DND-41 (cell line): ENCODE measurements at regions not wholly inside any gene's neighbourhood (a gene's known extent, or its start where the extent isn't known, plus 50 kb on each side); places are given as distances from the start of the nearest gene placed in this dataset.
A peak's percentile ranks its signal among the peaks of the same experiment; 100 is the strongest.

Experiments
- ATAC-seq: fragments of 200-7000 bp; cut with Tn5 transposase; 3 replicates; pipeline ENCODE4 v1.9.1; 2021; ENCODE audit warnings: low read depth; ENCODE audit not compliant: insufficient read depth
- DNase-seq: peaks from one replicate; pipeline ENCODE4 v3.0.0-alpha.2; 2020
- H2AFZ ChIP-seq: 2 replicates; pipeline ENCODE4 v1.6.0; 2012; ENCODE audit warnings: low read depth, low read length
- H3K27ac ChIP-seq: 2 replicates; pipeline ENCODE4 v1.5.1; 2012; ENCODE audit warnings: low read length, inconsistent platforms
- H3K27me3 ChIP-seq: fragments of 200-600 bp; sonication (generic); 2 replicates; pipeline ENCODE4 v1.6.0; 2012; ENCODE audit warnings: low read length, mild to moderate bottlenecking, inconsistent platforms; ENCODE audit not compliant: insufficient read depth, poor library complexity
- H3K36me3 ChIP-seq: 2 replicates; pipeline ENCODE4 v1.5.1; 2012; ENCODE audit warnings: low read length, inconsistent platforms; ENCODE audit not compliant: insufficient read depth
- H3K4me1 ChIP-seq: 2 replicates; pipeline ENCODE4 v1.5.1; 2012; ENCODE audit warnings: mild to moderate bottlenecking, low read length; ENCODE audit not compliant: insufficient read depth
- H3K4me2 ChIP-seq: 2 replicates; pipeline ENCODE4 v1.6.0; 2012; ENCODE audit warnings: mild to moderate bottlenecking, moderate library complexity, low read length, inconsistent platforms; ENCODE audit not compliant: insufficient read depth
- H3K4me3 ChIP-seq, 2 experiments: fragments of 200-600 bp in 1 of 2; shearing (Covaris generic) in 1 of 2; 2 replicates each; pipeline ENCODE4 v1.5.1; 2012 to 2016; ENCODE audit warnings: inconsistent platforms in 2 of 2, low read length in 2 of 2, mild to moderate bottlenecking in 2 of 2, low read depth in 1 of 2, moderate library complexity in 1 of 2
- H3K79me2 ChIP-seq: 2 replicates; pipeline ENCODE4 v1.6.0; 2012; ENCODE audit warnings: low read length, inconsistent platforms; ENCODE audit not compliant: insufficient read depth
- H3K9ac ChIP-seq: 2 replicates; pipeline ENCODE4 v1.6.0; 2012; ENCODE audit warnings: low read depth, mild to moderate bottlenecking, inconsistent platforms, low read length, moderate library complexity
- H3K9me3 ChIP-seq: 2 replicates; pipeline ENCODE4 v1.5.1; 2012; ENCODE audit warnings: low read length, moderate library complexity, mild to moderate bottlenecking, inconsistent platforms; ENCODE audit not compliant: insufficient read depth, severe bottlenecking
- H4K20me1 ChIP-seq: 2 replicates; pipeline ENCODE4 v1.6.0; 2012; ENCODE audit warnings: low read length; ENCODE audit not compliant: insufficient read depth
- EZH2 ChIP-seq: IDR thresholded peaks from 3 replicates; pipeline ENCODE4 v1.6.1; 2012; ENCODE audit warnings: borderline replicate concordance, low read depth, mild to moderate bottlenecking, moderate library complexity, low read length, inconsistent platforms; ENCODE audit not compliant: severe bottlenecking
- TF ChIP-seq, protein P1 (sequence below): IDR thresholded peaks from 2 replicates; pipeline ENCODE4 v1.5.1; 2012; ENCODE audit warnings: borderline replicate concordance, low read length, moderate library complexity, mild to moderate bottlenecking; ENCODE audit not compliant: poor library complexity, severe bottlenecking; ENCODE audit errors: extremely low read depth

DNA sequence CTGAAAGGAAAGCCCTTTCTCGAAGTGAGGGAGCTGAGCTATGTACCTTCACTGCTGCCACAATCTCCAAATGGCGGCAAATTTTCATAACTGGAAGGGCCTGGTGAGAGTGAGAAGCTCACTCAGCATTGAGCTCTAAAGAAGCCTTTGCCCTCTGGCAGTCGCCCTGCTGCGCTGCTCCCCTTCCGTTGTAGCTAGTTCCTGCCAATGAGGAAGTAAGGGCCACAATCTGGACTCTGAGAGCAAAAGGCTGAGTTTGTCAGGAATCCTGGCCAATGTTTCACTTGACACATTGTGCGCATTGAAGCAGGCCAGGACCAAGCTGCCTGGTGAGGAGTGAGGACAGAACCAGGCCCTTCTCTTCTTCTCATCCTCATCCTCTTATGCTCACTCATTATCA, 579.5 kb downstream of the PDCD6IP start:
- no peak for DNase-seq
- TF ChIP-seq, protein P1, sequence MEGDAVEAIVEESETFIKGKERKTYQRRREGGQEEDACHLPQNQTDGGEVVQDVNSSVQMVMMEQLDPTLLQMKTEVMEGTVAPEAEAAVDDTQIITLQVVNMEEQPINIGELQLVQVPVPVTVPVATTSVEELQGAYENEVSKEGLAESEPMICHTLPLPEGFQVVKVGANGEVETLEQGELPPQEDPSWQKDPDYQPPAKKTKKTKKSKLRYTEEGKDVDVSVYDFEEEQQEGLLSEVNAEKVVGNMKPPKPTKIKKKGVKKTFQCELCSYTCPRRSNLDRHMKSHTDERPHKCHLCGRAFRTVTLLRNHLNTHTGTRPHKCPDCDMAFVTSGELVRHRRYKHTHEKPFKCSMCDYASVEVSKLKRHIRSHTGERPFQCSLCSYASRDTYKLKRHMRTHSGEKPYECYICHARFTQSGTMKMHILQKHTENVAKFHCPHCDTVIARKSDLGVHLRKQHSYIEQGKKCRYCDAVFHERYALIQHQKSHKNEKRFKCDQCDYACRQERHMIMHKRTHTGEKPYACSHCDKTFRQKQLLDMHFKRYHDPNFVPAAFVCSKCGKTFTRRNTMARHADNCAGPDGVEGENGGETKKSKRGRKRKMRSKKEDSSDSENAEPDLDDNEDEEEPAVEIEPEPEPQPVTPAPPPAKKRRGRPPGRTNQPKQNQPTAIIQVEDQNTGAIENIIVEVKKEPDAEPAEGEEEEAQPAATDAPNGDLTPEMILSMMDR, result no peak
- no peak for TF ChIP-seq EZH2
- H3K79me2 ChIP-seq, result no peaks in the 10 kb centered on the region
- H3K4me3 ChIP-seq, result no peak overlapping the region
- H2AFZ ChIP-seq, result no peak overlapping the region
- H3K27me3 ChIP-seq, result no peaks in the 10 kb centered on the region
- no peak overlapping the region for H3K9ac ChIP-seq
- no peaks in the 10 kb centered on the region for H3K9me3 ChIP-seq
- no peak overlapping the region for H3K4me2 ChIP-seq
- H3K27ac ChIP-seq, result no peak overlapping the region
- H4K20me1 ChIP-seq, result no peaks in the 10 kb centered on the region
- ATAC-seq, result no peak
- H3K36me3 ChIP-seq, result no peaks in the 10 kb centered on the region
- H3K4me1 ChIP-seq, result no peaks in the 10 kb centered on the region

DNA sequence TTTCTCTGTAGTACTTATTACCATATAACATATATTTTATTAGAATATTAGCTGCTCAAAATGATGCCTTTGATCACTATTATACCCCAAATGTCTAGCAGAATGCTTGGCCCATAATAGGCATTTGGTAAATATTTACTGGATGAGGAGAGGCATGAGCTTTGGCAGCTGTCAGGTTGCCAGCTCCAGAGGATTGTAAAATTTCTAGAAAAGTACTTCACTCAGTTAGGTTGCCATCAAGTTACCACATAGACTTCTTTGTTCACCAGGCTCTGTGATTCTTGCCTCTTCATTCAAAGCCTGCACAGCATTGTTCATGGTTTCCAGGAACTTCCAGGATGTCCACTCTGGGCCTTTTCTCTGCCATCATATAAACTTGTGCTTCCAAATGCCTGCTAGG, 582.8 kb downstream of the PDCD6IP start:
- Histone ChIP-seq H2AFZ (peak overlapping the region; percentile 8; the same call in 1 of the 2 replicates), H3K9me3 (no peaks in the 10 kb centered on the region), H3K27me3 (no peaks in the 10 kb centered on the region), H3K4me2 (no peak overlapping the region), H3K4me3 (no peak overlapping the region), H3K36me3 (no peaks in the 10 kb centered on the region), H3K4me1 (no peaks in the 10 kb centered on the region), H3K27ac (no peak overlapping the region), H3K9ac (no peak overlapping the region), H3K79me2 (no peaks in the 10 kb centered on the region), H4K20me1 (no peaks in the 10 kb centered on the region)
- ATAC-seq (no peak), DNase-seq (no peak)
- TF ChIP-seq, protein P1, result no peak
- no peak for TF ChIP-seq EZH2

DNA sequence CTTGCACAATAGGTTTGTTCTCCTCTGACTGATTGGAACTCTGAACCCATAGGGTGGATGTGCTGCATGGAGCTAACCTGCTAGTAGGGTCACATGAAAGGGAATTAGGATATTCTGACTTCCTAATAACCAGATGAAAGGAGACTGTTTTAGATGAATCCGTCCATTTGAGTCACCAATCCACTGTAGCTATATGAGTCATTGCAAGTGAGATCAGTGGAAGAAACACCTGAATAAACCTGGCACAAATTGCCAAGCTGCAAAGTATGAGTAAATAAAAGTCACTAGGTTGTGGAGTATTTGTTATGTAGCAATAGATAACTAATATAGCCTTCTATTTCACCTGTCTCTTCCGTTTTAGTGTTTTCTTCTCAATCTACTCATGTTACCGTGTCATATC, 584.4 kb downstream of the PDCD6IP start:
- ATAC-seq (no peak), DNase-seq (no peak)
- no peaks in the 10 kb centered on the region for H4K20me1 ChIP-seq
- H3K9ac ChIP-seq, result no peak overlapping the region
- no peak overlapping the region for H3K4me3 ChIP-seq
- H3K36me3 ChIP-seq, result no peaks in the 10 kb centered on the region
- no peak overlapping the region for H2AFZ ChIP-seq
- H3K9me3 ChIP-seq, result no peaks in the 10 kb centered on the region
- H3K79me2 ChIP-seq, result no peaks in the 10 kb centered on the region
- no peak overlapping the region for H3K27ac ChIP-seq
- no peaks in the 10 kb centered on the region for H3K4me1 ChIP-seq
- TF ChIP-seq, protein P1, result no peak
- TF ChIP-seq EZH2, result no peak
- H3K4me2 ChIP-seq, result no peak overlapping the region
- H3K27me3 ChIP-seq, result no peaks in the 10 kb centered on the region

DNA sequence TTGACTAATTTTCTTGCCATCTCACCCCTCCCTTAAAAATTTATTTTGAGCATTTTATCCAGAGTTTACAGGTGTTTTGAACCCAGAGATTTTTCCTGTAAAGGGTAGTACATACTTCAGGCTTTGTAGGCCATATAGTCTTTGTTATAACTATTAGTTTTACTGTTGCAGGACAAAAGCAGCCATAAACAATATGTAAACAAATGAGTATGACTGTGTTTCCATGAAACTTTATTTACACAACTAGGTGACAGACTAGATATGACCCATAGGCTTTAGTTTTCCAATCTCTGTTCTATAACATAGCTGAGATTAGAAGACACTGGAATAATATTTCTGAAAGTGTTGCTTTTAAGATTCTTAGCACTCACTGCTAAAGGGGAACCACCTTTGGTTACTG, 587.9 kb downstream of the PDCD6IP start:
- TF ChIP-seq, protein P1, result no peak
- TF ChIP-seq EZH2, result no peak
- ATAC-seq, result no peak
- H3K4me1 ChIP-seq, result no peaks in the 10 kb centered on the region
- H3K9ac ChIP-seq, result no peak overlapping the region
- no peaks in the 10 kb centered on the region for H3K27me3 ChIP-seq
- H4K20me1 ChIP-seq, result no peaks in the 10 kb centered on the region
- DNase-seq, result no peak
- no peak overlapping the region for H2AFZ ChIP-seq
- no peak overlapping the region for H3K4me2 ChIP-seq
- no peaks in the 10 kb centered on the region for H3K79me2 ChIP-seq
- H3K36me3 ChIP-seq, result no peaks in the 10 kb centered on the region
- no peak overlapping the region for H3K4me3 ChIP-seq
- H3K9me3 ChIP-seq, result no peaks in the 10 kb centered on the region
- no peak overlapping the region for H3K27ac ChIP-seq
